ENCODE measurements at regions not wholly inside any gene's neighbourhood (a gene's known extent, or its start where the extent isn't known, plus 50 kb on each side); places are given as distances from the start of the nearest gene placed in this dataset.

DNA sequence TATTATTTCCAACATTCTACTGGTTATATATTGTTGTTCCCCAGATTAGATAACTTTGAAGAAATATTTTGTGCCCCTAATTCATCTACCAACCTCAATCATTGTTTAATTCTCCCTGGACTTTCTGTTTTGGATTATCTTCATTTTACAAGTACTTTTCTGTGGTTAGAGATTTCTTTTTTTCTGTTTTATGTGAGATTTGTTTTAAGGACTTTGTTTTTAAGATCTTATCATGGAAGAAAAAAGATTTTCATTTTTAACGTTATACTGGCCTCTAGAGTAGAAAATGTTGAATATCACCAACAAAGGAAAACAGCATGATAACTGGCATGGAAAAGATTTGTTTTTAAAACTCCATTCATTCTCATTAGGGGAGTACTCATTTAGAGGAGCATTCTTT is 210.9 kb upstream of the KCNMB2 start:
- H3K4me1 ChIP-seq (ENCODE audit: control insufficient read depth in 2 of 2, insufficient read depth in 2 of 2, low read length in 2 of 2): no peaks in the 10 kb centered on the region
- no peak overlapping the region for H3K9ac ChIP-seq (ENCODE audit: low read length)
- ChIA-PET CTCF (no interaction called here), POLR2A (no interaction called here)
- no peaks in the 10 kb centered on the region for H3K9me3 Mint-ChIP-seq (ENCODE audit: insufficient read depth)
- H3K4me3 ChIP-seq (ENCODE audit: control extremely low read depth in 1 of 5, extremely low read depth in 1 of 5, insufficient read depth in 1 of 5, low read depth in 2 of 5, low read length in 4 of 5): no peak overlapping the region
- H3K27ac ChIP-seq (ENCODE audit: low read length in 2 of 2): no peak overlapping the region
- no peaks in the 10 kb centered on the region for H4K20me1 ChIP-seq (ENCODE audit: control insufficient read depth, insufficient read depth, low read length, poor library complexity, severe bottlenecking)
- H2AFZ ChIP-seq (ENCODE audit: insufficient read depth, low read depth, low read length, poor library complexity, severe bottlenecking): no peak overlapping the region
- no peak overlapping the region for H3K4me3 Mint-ChIP-seq
- no peaks in the 10 kb centered on the region for H3K27me3 ChIP-seq (replicated peaks in 1 of 4; ENCODE audit: control extremely low read depth in 1 of 4, control insufficient read depth in 3 of 4, insufficient read depth in 4 of 4, low read length in 3 of 4)
- H3K4me1 Mint-ChIP-seq: no peaks in the 10 kb centered on the region
- H3K27me3 Mint-ChIP-seq: no peaks in the 10 kb centered on the region
- TF ChIP-seq CTCF (IDR thresholded peaks at IDR 0.05) (no peak), EZH2 (IDR thresholded peaks at IDR 0.05; ENCODE audit: borderline replicate concordance, insufficient read depth, low read depth, low read length, poor library complexity, severe bottlenecking) (no peak)
- intact Hi-C loops (cut with micrococcal nuclease): loop anchor here (5.0 kb wide), 1 partner anchor 1453 kb away; no protein-coding TSS in a partner anchor
- DNase-seq (no peak), ATAC-seq (ENCODE audit: low read depth) (no peak)
- H3K4me2 ChIP-seq (replicated peaks; ENCODE audit: low read depth, low read length, poor library complexity, severe bottlenecking): no peak overlapping the region
- no peak overlapping the region for H3K27ac Mint-ChIP-seq
- no peaks in the 10 kb centered on the region for H3K36me3 ChIP-seq (replicated peaks in 1 of 2; ENCODE audit: control extremely low read depth in 1 of 2, control insufficient read depth in 1 of 2, extremely low read depth in 1 of 2, insufficient read depth in 2 of 2, low read length in 1 of 2)
- WGBS (ENCODE audit: insufficient coverage): no CpG with 5 or more reads among the region's 1 CpG
- H3K9me3 ChIP-seq (ENCODE audit: control extremely low read depth in 1 of 3, control insufficient read depth in 2 of 3, insufficient read depth in 1 of 3, low read length in 2 of 3): no peaks in the 10 kb centered on the region
- H3K79me2 ChIP-seq (ENCODE audit: control insufficient read depth, insufficient read depth, low read length): no peaks in the 10 kb centered on the region

DNA sequence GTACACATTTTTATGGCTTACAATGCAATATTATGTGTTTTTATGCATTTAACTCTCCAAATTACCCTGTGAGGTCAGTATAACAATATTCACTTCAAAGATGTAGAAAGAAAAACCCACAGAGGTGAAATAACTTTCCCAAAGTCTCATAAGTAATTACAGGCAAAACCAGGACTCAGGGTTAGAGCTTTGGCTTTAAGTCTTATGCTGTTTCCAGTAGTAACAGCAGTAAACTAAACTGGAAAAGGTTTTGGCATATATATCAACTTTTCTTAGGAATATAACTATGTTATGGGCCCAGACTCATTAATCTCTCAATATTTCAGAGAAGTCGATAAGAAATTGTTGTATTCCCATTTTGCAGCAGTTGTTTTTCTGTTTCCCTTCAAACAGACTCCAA is 206.3 kb upstream of the KCNMB2 start:
- CTCF ChIA-PET: no interaction called here

More for the DNA sequence above, 206.3 kb upstream of the KCNMB2 start:
- ATAC-seq (ENCODE audit: low read depth) (no peak), DNase-seq (no peak)
- no peaks in the 10 kb centered on the region for H3K27me3 Mint-ChIP-seq
- no peaks in the 10 kb centered on the region for H3K4me1 Mint-ChIP-seq
- WGBS (ENCODE audit: insufficient coverage): 100% methylated on average over 1 of the region's 1 CpG
- no peak for TF ChIP-seq CTCF (IDR thresholded peaks at IDR 0.05)
- TF ChIP-seq EZH2 (IDR thresholded peaks at IDR 0.05; ENCODE audit: borderline replicate concordance, insufficient read depth, low read depth, low read length, poor library complexity, severe bottlenecking): no peak
- Histone ChIP-seq H3K4me1 (ENCODE audit: control insufficient read depth in 2 of 2, insufficient read depth in 2 of 2, low read length in 2 of 2) (no peaks in the 10 kb centered on the region), H3K27ac (ENCODE audit: low read length in 2 of 2) (no peak overlapping the region), H3K79me2 (ENCODE audit: control insufficient read depth, insufficient read depth, low read length) (no peaks in the 10 kb centered on the region), H3K9ac (ENCODE audit: low read length) (no peak overlapping the region), H3K27me3 (replicated peaks in 1 of 4; ENCODE audit: control extremely low read depth in 1 of 4, control insufficient read depth in 3 of 4, insufficient read depth in 4 of 4, low read length in 3 of 4) (no peaks in the 10 kb centered on the region), H3K4me3 (ENCODE audit: control extremely low read depth in 1 of 5, extremely low read depth in 1 of 5, insufficient read depth in 1 of 5, low read depth in 2 of 5, low read length in 4 of 5) (no peak overlapping the region), H3K9me3 (ENCODE audit: control extremely low read depth in 1 of 3, control insufficient read depth in 2 of 3, insufficient read depth in 1 of 3, low read length in 2 of 3) (peaks cover 0 to 3% (median 0%) of the 10 kb centered on the region in 3 donors), H2AFZ (ENCODE audit: insufficient read depth, low read depth, low read length, poor library complexity, severe bottlenecking) (no peak overlapping the region), H4K20me1 (ENCODE audit: control insufficient read depth, insufficient read depth, low read length, poor library complexity, severe bottlenecking) (no peaks in the 10 kb centered on the region), H3K36me3 (replicated peaks in 1 of 2; ENCODE audit: control extremely low read depth in 1 of 2, control insufficient read depth in 1 of 2, extremely low read depth in 1 of 2, insufficient read depth in 2 of 2, low read length in 1 of 2) (no peaks in the 10 kb centered on the region), H3K4me2 (replicated peaks; ENCODE audit: low read depth, low read length, poor library complexity, severe bottlenecking) (no peak overlapping the region)
- no peak overlapping the region for H3K4me3 Mint-ChIP-seq
- H3K9me3 Mint-ChIP-seq (ENCODE audit: insufficient read depth): no peaks in the 10 kb centered on the region
- POLR2A ChIA-PET: no interaction called here
- no peak overlapping the region for H3K27ac Mint-ChIP-seq
- intact Hi-C loops (cut with micrococcal nuclease): loop anchor here (5.0 kb wide), 1 partner anchor 1458 kb away; no protein-coding TSS in a partner anchor
